GM18861 (cell line): ENCODE measurements at regions not wholly inside any gene's neighbourhood (a gene's known extent, or its start where the extent isn't known, plus 50 kb on each side); places are given as distances from the start of the nearest gene placed in this dataset.

Experiments
- ATAC-seq: cut with Tn5 transposase; IDR thresholded peaks from one replicate; pipeline ENCODE4 v1.9.1; 2021; ENCODE audit not compliant: unreplicated experiment

DNA sequence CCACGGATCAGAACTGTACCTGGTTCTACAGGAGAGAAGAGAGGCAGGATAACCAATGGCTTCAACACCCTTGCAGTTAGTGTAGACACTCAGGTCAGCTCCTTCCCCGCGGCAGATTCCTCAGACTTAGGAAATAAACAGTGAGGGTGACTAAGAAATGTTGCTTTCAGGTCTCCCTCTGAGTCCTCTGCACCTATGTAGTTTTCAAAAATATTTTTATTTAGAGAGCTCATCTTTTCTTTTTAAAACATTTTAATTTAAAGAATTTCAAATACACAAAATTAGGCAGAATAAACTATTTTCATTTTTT is 195.2 kb downstream of the KLF12 start:
- ATAC-seq, result no peak

DNA sequence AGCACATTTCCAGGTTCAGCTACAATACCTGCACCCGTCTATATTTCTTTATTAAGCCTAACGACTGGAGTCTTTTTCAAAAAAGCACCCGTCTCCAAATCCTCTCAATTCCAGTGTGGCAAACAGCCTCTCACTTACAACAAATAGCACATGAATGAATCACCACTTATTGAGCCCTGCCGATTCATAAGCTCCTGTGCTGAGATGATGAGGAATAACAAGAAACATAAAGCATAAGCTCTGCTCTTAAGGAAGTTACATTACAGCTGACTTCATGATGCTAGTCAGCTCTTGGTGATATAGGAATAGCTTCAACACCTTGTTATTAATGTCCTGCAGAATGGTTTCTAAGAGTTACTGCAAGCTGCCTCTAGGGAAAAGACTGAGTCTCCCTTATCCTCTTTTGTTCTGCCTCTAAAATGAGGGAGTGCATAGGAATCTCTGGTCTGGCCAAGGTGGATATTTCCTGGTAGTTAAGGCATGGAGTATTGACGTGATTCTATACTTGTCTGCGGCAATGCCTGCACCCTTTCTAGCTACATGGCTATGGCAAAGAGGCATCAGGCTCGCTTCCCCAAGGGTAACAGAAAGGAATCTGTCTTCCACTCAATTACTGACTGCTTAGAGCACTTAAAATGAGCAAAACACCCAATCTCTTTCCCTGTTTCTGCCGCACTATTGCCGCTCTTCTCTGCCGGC is 195.7 kb downstream of the KLF12 start:
- no peak for ATAC-seq

- ATAC-seq, result no peak
Measured at GRCh38 chr13:73937441-73937840, 196.8 kb downstream of the KLF12 start.

GRCh38 chr13:73935991-73936390 is 198.2 kb downstream of the KLF12 start:
- ATAC-seq, result no peak

DNA sequence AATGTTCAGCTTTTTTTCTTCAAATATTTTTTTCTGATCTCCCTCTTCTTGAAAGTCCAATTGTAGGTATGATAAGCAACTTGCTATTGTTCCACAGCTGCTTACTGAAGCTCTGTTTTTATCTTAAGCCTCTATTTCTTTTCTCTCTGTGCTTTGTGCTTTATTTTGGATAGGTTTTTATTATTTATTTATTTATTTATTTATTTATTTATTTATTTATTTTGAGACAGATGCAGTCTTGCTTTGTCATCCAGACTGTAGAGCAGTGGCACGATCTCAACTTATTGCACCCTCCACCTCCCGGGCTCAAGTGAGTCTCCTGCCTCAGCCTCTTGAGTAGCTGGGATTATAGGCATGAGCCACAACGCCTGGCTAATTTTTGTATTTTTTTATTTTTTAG is 199.4 kb downstream of the KLF12 start:
- ATAC-seq, result no peak

DNA sequence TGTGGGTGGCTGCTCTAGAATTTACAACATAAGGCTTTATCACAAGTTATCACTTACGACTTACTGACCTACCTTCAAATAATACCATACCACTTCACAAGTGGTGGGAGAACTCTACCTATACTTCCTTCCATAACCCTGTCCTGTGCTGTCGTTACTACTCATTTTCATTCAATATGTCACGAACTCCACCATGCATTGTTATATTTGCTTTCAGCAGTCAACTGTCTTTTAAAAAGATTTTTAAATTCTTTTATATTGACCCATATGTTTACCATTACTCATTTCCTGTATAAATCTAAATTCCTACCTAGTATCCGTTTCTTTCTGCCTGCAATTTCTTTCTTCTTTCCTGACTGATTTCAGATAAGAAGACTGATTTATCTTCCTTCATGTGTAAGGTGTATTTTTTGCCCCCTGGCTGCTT is 200.0 kb downstream of the KLF12 start:
- no peak for ATAC-seq

DNA sequence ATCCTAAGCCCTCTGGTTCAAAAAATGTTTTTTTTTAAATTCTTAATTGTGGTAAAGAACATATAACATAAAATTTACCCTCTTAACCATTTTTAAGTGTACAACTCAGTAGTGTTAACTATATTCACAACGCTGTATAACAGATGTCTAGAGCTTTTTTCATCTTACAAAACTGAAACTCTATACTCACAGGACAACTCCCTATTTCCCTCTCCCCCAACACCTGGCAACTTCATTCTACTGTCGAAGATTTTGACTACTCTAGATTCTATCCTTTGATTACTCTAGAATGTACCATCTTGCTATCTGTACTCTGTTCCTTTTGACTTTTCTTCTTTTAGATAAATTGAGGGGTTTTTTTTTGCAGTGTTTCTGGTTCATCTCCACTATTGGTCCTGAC is 200.4 kb downstream of the KLF12 start:
- ATAC-seq, result no peak

GRCh38 chr13:73932091-73932490 is 202.1 kb downstream of the KLF12 start:
- ATAC-seq, result no peak

DNA sequence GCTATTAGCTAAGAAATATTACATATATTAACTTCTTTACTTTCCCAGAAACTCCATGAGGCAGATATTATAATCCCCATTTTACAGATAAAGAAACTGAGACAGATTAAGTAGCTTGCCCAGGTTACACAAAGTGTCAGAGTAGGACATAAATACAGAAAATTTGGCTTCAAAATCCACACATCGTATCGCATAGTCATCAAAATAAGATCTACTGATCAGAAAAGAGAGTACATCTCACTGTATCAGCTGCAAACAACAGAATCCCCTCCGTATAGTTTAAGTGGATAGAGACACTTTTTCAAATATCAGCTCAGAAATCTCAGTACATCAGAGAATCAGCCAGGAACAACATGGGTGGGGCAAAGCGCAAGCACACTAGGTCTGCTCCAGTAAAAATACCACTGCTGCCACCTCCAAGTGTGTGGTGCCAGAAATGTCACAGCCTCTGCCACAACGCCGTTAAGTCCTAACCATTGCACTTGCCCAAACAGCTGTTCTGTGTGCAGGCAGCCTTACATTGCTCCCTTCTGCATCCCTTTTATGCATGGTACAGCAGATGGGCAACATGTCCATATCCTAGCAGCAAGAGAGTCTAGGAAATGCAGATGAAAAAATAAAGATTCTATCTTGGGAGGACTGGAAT is 204.8 kb downstream of the KLF12 start:
- no peak for ATAC-seq

GRCh38 chr13:73924607-73925006 is 209.6 kb downstream of the KLF12 start:
- peak; percentile 79 for ATAC-seq

DNA sequence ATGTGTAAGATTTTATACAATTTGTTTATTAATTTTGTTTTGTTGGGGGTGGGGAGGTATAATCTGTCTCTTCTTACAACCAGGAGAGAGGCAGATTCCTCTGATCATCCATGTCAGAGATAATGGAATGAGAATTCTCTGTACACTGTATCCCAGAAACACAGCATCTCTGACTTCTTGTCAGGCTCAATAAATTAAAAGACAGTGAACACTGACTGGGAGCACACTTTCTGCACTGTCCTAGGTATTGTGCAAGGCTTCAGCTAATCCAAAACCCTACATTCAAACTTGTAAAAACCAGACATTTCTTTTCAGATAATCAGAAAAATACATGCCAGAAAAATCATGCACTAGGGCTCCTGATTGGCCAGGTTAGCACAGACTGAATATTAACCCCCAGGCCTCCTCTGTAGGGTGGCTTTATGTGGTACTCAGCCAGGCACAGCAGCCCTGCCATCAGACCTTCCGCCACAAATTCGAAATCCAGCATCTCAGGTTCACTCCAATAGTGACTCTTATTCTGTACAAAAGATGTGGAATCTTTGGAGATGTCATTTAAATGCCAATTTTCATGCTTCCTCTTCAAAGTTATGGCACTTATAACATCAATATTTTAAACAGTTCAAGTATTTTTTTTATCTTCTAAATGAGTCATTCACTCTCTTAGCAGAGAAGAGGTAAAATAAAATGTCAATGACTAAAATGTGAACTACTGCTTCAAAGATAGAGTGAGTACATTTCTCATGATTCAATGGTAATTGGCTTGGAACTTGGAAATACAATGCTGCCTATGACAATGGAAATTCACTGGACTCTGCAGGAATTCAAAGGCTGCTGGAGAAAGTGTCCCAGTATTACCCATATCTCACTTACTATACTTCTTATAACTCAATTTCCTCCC is 211.5 kb downstream of the KLF12 start:
- no peak for ATAC-seq

DNA sequence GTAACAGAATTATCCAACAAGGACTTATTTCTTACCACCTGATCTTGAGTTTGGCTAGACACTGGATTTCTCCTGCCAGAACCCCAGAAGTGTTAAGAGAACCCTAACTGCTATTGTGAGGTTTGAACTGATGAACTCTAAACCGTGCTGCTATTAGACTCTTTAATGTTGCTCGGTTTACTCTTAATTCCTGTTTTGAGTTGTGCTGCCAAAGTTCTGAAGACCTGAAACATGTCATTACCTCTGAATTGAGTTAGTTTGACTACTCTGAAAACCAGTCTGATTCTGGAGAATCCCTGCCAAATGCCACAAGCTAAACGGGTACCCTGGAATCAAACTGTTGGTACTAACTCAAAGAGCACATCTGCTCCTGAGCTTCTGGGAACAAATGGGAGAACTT is 215.5 kb downstream of the KLF12 start:
- ATAC-seq, result no peak

GRCh38 chr13:73913751-73914518 is 220.3 kb downstream of the KLF12 start:
- peak; percentile 82 for ATAC-seq

- no peak for ATAC-seq
Measured at GRCh38 chr13:73913079-73913740, 221.0 kb downstream of the KLF12 start.

DNA sequence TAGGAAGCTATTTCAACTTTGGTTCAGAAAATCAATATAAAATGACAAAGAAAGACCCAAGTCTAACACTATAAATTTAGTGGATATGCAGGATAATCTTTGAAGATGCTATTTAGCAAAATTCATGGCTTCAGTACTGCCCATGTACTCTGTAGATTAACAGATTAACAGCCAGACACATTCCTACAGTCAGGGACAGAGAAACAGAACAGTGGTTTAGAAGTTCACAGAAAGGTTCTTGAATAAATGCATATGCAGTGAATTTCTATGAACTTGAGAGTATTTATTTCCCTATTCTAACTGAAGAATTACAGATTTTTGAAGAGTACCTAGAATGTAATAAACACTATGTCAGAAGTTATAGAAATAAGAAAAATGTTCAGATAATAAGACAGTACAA is 222.8 kb downstream of the KLF12 start:
- ATAC-seq, result no peak

DNA sequence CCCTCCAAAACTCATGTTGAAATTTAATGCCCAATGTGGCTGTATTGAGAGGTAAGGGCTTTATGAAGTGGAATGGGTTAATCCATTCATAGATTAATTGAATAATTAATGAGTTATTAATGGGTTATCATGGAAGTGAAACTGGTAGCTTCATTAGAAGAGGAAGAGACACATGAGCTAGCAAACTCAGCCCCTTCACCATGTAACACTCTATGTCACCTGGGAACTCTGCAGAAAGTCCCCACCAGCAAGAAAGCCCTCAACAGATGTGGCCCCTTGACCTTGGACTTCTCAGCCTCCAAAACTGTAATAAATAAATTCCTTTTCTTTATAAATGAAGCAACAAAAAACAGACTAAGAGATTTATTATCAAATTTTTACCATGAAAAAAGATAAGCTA is 223.5 kb downstream of the KLF12 start:
- ATAC-seq, result no peak

GRCh38 chr13:73908809-73909208 is 225.4 kb downstream of the KLF12 start:
- ATAC-seq, result no peak

GRCh38 chr13:73904625-73905024 is 229.6 kb downstream of the KLF12 start:
- no peak for ATAC-seq

DNA sequence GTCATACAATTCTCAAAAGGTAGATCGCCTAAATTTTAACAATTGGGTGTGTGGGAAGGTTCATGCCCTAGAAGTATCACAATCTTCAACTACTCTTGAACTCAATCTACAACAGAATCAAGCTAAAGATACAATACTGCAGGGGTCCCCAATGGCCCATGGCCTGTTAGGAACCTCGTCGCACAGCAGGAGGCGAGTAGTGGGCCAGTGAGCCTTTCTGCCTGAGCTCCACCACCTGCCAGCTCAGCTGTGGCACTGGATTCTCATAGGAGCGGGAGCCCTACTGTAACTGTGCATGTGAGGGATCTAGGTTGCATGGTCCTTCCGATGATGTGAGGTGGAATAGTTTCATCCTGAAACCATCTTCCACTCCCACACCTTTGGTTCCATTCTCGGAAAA is 230.6 kb downstream of the KLF12 start:
- no peak for ATAC-seq

- no peak for ATAC-seq
Measured at GRCh38 chr13:73902847-73903246, 231.4 kb downstream of the KLF12 start.

DNA sequence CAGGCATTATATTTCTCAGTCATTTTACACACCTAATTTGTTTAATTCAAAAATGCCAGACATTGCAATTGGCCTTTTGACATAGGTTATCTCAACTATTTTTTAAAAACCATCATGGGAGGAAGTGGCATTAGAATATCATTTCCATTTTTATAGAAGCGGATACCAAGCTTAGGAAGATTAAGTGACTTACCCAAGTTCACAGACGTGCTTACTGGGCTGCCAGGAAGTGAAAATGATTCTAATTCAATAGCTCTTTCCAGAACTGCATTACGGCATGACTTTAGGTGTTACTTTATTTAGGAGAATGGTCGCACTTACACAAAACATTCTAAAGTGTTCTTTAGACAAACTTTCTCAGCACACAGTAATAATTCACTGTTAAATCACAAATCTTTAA is 231.9 kb downstream of the KLF12 start:
- peak; percentile 41 for ATAC-seq
